ENCODE measurements at regions not wholly inside any gene's neighbourhood (a gene's known extent, or its start where the extent isn't known, plus 50 kb on each side); places are given as distances from the start of the nearest gene placed in this dataset.

DNA sequence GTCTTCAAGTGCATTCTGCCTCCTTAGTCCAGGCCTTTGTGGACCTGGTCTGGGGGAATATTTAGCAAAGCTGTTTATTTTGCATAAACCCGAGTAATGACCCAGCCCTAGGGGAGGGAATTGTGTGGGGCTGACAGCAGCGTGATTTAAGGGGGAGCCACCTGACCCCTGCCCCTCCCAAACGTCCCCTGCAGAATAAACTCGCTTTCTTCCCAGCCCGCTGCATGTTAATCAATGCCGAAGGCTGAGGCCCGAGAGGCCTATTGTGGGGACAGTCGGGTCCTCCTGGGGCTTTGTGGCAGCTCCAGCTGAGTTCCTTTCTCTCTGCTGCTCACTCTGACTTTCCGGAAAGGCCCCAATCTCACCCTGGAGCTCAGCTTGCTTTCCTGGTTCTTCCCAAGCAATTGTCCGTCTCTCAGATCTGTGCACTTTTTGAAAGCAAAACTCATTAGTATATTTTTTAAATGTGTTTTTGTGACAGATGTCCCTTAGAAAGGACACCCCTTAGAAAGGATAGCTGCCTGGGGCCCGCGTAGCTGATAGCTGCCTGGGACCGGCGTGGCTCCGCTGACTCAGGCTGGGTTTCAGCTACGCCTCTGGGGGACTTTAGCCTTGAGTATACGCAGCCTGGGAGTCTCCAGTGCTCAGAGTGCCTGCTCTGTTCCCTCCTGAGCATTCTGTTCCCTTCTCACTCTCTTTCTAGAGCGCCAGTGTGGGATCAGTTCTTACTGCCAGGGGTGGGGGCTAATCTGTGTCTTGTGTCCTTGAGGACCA is 158.3 kb downstream of the GLI2 start:
- TF ChIP-seq, protein P1, sequence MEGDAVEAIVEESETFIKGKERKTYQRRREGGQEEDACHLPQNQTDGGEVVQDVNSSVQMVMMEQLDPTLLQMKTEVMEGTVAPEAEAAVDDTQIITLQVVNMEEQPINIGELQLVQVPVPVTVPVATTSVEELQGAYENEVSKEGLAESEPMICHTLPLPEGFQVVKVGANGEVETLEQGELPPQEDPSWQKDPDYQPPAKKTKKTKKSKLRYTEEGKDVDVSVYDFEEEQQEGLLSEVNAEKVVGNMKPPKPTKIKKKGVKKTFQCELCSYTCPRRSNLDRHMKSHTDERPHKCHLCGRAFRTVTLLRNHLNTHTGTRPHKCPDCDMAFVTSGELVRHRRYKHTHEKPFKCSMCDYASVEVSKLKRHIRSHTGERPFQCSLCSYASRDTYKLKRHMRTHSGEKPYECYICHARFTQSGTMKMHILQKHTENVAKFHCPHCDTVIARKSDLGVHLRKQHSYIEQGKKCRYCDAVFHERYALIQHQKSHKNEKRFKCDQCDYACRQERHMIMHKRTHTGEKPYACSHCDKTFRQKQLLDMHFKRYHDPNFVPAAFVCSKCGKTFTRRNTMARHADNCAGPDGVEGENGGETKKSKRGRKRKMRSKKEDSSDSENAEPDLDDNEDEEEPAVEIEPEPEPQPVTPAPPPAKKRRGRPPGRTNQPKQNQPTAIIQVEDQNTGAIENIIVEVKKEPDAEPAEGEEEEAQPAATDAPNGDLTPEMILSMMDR (IDR thresholded peaks at IDR 0.05; ENCODE audit: borderline replicate concordance, control extremely low read depth, extremely low read depth, insufficient read depth, missing control alignments) = no peak
- no peak for DNase-seq (ENCODE audit: low spot score)
- in situ Hi-C loops (cut with MboI; ENCODE audit: low sequenced_read_pairs, unreplicated experiment) = no loop called here

GRCh38 chr2:120894966-120895365 is 159.3 kb downstream of the GLI2 start:
- in situ Hi-C loops (cut with MboI; ENCODE audit: low sequenced_read_pairs, unreplicated experiment) = no loop called here
- no peak for DNase-seq (ENCODE audit: low spot score)
- TF ChIP-seq, protein P1 (IDR thresholded peaks at IDR 0.05; ENCODE audit: borderline replicate concordance, control extremely low read depth, extremely low read depth, insufficient read depth, missing control alignments) = no peak

DNA sequence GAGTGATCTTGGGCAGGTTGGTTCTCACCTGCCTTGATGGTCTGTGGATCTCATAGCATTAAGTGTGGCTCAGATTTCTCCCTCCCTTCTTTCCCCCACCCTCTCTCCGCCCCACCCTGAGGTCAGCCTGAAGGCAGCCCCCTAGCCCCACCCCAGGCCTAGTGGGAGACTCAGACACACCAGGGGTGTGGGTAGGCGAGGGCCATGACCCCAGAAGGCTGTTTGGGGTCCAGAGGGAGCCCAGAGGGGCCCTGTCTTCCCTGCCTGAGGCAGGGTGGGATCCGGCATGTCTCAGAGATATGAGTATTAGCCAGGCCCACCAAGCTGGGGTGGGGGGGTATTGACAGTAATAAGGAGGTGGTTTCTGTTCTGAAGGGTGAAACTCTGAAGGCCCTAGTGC is 160.5 kb downstream of the GLI2 start:
- in situ Hi-C loops (cut with MboI; ENCODE audit: low sequenced_read_pairs, unreplicated experiment) = no loop called here
- TF ChIP-seq, protein P1 (IDR thresholded peaks at IDR 0.05; ENCODE audit: borderline replicate concordance, control extremely low read depth, extremely low read depth, insufficient read depth, missing control alignments) = no peak
- DNase-seq (ENCODE audit: low spot score) = no peak

- in situ Hi-C loops (cut with MboI; ENCODE audit: low sequenced_read_pairs, unreplicated experiment) = no loop called here
- TF ChIP-seq, protein P1 (IDR thresholded peaks at IDR 0.05; ENCODE audit: borderline replicate concordance, control extremely low read depth, extremely low read depth, insufficient read depth, missing control alignments) = no peak
- no peak for DNase-seq (ENCODE audit: low spot score)
These were observed 161.2 kb downstream of the GLI2 start for GRCh38 chr2:120896901-120897300.

DNA sequence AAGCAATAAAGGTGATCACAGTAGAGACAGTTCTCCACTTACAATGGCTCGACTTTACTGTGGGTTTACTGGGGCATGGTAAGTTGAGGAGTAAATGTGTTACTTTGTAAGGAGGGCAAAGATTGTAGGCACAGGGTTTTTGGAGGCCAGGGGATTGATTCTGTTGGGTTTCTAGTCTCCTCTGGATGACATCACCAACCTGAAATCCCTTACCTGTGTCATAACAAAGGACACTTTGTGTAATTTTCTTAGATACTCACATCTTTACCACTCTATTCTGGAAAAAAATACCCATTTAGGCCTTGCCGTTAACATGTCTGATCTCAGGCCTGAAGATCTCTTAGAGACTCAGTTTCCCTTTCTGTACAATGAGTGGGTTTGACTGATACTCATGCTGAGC is 161.7 kb downstream of the GLI2 start:
- TF ChIP-seq, protein P1 (IDR thresholded peaks at IDR 0.05; ENCODE audit: borderline replicate concordance, control extremely low read depth, extremely low read depth, insufficient read depth, missing control alignments) = no peak
- in situ Hi-C loops (cut with MboI; ENCODE audit: low sequenced_read_pairs, unreplicated experiment) = no loop called here
- no peak for DNase-seq (ENCODE audit: low spot score)

GRCh38 chr2:120898496-120898895 is 162.8 kb downstream of the GLI2 start:
- DNase-seq (ENCODE audit: low spot score) = no peak
- in situ Hi-C loops (cut with MboI; ENCODE audit: low sequenced_read_pairs, unreplicated experiment) = no loop called here
- TF ChIP-seq, protein P1 (IDR thresholded peaks at IDR 0.05; ENCODE audit: borderline replicate concordance, control extremely low read depth, extremely low read depth, insufficient read depth, missing control alignments) = no peak
